ENCODE measurements at regions not wholly inside any gene's neighbourhood (a gene's known extent, or its start where the extent isn't known, plus 50 kb on each side); places are given as distances from the start of the nearest gene placed in this dataset.
A peak's percentile ranks its signal among the peaks of the same experiment; 100 is the strongest.
"Not testable (repeated sequence)": the region's sequence is repeated elsewhere in the genome, so short reads cannot be mapped to it uniquely, and the experiment has no call there.

DNA sequence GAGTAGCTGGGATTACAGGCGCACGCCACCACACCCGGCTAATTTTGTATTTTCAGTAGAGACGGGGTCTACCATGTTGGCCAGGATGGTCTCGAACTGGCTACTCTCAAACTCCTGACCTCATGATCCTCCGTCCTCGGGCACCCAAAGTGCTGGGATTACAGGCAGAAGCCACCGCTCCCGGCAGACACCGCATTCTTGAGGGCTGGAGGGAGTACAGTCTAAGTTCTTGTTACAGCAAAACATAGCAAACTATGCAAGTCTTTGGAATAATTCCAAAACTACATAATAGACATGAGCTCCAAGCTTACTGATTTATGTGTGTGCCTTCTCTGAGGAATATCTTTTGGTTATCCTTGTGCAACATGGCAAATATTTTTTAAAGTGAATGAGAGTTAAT is 299.1 kb upstream of the ZNF658 start:
- DNase-seq = peak; percentile 0

DNA sequence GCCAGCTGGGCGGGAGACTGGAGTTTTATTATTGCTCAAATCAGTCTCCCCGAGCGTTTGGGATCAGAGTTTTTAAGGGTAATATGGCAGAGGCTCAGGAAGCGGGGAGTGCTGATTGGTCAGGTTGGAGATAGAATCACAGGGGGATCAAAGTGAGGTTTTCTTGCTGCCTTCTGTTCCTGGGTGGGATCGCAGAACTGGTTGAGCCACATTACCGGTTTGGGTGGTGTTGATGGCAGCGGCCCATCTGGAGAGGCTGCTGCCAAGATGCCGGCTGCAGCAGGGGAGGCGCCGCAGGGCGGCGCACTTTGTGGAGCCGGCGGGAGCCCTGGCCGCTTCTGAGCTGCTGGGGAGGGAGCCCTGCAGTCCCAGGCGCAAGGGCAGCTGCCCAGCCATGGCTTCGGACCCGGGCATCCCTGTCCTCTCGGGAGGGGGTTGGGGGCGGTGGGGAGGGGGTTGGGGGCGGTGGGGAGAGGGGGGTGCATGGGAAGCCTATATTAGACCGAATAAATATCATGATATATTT is 268.9 kb upstream of the ZNF658 start:
- not testable (repeated sequence) for DNase-seq

DNA sequence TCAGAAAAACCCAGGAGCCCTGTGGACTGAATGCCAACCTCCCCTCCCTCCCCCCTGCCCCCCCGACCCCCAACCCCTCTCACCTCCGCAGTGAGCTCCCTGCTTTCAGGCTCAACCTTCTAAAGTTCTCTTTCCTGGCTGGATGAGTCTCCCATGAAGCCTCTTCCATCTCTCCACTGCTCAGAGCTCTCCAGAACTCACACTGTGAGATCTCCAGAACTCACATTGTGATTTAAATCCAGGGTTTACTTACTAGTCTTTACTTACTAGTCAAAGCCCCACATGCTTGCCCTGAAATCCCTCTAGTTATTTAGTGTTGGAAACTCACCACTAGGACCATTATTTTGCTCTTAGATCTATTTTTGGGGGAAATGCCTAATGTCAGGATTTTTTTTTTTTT is 252.8 kb upstream of the ZNF658 start:
- not testable (repeated sequence) for DNase-seq

DNA sequence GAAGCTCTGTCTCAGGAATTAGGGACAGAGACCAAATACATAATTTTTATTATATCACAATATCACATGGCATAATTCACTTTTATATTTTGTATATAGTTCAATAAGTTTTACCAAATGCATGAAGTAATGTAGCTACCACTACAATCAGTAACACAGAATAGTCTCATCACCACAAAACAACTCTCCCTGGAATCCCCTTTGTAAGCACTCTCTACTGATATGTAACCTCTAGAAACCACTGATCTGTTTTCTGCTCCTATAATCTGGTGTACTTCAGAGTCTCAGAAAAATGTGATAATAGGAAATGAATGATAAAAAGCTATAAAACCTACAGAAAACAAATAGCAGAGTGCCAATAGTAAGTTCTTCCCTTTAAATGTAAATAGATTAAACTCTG is 210.3 kb upstream of the ZNF658 start:
- not testable (repeated sequence) for DNase-seq

DNA sequence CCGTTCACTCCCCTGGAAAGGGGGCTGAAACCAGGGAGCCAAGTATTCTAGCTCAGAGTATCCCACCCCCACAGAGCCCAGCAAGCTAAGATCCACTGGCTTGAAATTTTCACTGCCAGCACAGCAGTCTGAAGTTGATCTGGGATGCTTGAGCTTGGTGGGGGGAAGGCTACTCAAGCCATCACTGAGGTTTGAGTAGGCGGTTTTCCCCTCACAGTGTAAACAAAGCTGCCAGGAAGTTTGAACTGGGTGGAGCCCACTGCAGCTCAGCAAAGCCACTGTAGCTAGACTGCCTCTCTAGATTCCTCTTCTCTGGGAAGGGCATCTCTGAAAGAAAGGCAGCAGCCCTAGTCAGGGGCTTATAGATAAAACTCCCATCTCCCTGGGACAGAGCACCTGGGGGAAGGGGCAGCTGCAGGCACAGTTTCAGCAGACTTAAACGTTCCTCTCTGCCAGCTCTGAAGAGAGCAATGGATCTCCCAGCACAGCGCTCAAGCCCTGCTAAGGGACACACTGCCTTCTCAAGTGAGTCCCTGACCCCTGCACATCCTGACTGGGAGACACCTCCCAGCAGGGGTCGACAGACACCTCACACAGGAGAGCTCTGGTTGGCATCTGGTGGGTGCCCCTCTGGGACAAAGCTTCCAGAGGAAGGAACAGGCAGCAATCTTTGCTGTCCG is 204.8 kb upstream of the ZNF658 start:
- DNase-seq = not testable (repeated sequence)

DNA sequence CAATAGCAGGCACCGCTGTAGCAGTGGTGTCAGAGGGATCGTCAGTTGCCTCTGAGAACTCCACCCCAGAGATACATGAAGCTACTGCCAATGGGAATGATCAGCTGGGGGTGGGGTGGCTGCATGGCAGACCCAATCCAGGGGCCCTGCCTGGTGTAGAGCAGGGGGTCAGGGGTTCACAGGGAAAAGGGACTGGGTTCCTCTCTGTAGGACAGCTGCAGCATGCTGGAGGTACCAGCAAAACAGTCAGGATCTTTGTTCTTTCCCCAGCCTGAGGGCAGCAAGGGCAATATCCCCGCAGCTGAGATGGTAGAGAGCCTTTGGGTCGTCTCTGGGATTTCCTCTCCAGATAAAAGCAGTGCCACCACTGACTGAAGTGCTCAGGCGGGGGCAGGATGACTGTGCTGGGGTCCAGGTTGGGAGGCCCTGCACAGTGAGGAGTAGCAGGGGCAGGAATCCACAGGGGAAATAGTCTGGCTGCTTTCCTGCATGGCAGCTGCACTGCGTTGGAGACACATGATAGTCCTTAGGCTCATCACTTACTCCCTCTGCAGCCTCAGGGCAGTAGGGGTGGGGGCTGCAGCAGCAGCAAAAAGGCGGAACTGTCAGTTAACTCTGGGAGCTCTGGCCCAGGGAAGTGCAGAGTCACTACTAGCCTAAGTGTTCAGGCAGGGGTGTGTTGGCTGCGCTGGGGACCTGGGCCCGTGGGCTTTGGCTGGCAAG is 203.0 kb upstream of the ZNF658 start:
- DNase-seq = not testable (repeated sequence)

DNA sequence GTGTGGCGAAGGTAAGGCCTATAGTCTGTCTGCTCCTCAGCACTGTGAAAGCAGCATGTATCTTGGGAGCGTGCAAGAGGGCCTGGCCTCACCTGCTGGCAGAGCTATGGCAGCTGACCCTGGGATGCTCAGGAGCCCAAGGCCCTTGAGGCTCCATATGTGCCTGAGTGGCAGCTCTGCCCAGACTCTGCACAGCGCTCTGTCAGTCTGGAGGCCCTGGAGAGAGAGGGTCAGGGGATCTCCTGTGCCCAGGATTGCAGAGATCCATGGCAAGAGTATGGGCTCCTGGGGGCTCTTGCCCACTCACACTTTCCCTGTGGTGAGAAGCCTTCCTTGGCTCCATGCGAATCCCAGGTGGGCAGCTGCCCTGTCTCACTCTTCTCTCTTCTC is 202.5 kb upstream of the ZNF658 start:
- not testable (repeated sequence) for DNase-seq

DNA sequence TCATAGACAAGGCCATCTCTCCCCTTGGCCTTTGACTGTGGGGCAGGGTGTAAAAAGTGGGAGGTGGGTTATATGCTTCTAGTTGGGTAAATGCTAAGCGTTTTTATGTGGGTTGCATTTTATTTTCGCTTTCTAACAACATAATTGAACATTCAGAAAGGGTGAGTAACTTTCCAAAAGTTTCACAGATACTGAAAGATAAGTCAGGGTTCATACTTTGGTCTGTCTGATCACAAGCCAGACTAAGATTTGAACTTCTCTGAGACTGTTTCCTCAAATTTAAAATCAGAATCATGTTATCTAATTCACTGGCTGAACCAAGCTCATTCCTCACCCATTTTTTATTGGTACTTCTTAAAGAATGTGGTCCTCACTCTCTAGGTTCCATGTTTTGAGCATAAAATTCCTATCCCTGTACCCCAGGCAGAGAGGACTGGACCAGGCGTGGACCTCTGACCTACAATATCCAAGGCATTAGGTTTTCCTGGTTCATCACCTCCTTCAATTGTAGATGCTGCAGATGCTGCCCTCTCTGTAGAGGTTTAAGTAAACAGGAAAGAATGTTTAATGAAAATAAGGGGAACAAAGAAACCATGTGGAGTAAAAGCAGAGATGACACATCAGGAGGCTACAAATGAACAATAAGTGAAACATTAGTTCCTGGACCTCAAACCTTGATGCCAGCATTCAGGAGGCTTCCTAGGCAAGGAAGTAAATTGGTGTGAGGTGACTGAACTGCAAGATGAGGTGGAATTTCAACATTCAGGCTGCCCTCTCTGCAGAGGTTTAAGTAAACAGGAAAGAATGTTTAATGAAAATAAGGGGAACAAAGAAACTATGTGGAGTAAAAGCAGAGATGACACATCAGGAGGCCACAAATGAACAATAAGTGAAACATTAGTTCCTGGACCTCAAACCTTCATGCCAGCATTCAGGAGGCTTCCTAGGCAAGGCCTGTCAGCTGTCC is 198.8 kb upstream of the ZNF658 start:
- DNase-seq = not testable (repeated sequence)

DNA sequence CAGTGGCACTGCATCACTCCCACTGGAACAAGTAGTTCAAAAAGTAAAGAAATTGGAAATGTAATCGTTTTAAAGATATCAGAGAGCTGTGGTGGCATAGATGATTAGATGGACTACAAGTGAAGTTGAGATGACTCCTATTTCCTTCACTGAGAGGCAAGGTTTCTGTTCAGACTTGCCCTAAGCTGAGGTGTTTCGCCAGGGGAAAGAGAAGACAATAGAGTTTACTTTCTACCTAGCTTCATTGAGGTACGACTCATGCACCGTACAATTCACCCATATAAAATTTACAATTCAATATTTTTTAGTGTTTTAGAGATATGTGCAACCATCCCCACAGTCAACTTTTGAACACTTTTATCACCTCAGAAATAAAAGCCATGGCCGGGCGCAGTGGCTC is 189.0 kb upstream of the ZNF658 start:
- DNase-seq = not testable (repeated sequence)

DNA sequence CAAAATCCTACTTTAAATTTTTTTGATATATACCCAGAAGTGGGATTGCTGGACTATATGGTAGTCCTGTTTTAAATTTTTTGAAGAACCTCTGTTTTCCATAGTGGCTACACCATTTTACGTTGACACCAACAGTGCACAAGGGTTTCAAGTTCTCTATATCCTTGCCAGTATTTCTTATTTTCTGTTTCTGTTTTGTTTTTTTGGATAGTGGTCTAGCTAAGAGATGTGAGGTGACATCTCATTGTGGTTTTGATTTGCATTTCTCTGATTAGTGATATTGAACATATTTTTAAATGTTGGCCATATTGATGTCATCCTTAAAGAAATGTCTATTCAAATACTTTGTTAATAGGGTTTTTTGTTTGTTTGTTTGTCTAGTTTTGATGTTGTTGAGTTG is 187.7 kb upstream of the ZNF658 start:
- not testable (repeated sequence) for DNase-seq

DNA sequence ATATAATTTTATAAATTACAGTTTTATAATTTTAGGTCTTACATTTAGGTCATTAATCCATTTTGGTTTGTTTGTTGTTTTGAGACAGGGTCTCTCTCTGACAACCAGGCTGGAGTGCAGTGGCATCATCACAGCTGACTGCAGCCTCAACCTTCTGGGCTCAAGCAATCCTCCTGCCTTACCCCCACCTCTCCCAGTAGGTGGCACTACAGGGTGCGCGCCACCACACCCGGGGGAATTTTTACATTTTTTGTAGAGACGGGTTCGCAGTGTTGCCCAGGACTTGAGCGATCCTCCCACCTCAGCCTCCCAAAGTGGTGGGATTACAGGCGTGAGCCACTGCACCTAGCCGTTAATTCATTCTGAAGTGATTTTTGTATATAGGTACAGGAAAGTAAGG is 187.0 kb upstream of the ZNF658 start:
- DNase-seq = not testable (repeated sequence)

DNA sequence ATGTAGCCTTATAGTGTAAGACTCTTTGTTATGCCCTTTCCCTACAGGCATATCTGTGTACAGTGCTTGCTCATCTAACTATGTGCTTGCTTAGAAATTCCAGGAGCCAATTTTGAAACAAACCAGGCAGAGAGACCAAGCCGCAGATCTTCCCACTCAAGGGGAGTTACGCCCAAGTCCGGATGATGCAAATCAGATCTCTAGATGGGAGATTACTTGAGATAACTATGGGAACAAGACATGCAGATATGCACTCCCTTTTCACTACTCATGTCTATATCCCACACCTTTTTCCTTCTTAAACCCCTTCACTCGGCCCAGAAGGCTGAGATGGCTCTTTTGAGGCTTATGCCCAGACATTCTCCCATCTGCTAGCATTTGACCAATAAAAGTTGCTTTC is 179.7 kb upstream of the ZNF658 start:
- DNase-seq = not testable (repeated sequence)

DNA sequence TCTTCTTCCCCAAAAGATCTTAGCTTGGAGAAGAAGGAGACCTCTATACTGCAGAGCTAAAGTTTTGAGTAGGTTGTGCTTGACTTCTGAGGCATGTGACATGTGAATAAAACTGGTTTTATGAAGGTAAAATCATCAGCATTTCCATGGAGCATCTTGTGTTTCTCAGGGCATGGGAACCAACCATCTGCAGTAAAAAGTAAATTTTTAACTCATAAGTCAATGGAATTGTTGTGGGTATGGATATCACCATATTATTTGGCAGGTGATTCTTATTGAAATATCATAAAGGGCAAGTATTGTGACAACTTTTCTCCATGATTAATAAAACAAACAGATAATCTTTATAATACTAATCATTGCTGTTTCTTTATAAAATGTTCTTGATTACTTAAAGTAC is 173.0 kb upstream of the ZNF658 start:
- DNase-seq = not testable (repeated sequence)

DNA sequence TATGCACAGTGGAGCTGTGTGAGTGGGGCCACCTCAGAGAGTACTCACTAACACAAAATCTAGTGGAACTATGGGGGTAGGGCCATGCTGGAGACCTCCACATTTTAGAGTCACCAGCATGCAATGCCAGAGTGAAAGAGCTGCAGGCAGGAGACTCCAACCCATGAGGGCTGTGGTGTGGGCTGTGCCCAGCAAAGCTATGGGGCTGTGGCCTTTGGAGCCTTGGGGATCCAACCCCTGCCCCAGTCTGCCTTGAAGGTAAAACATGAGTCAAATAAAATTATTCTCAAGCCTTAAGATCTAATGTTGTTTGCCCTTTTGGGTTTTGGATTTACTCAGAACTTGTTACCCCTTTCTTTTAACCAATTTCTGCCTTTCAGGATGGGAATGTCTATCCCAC is 163.8 kb upstream of the ZNF658 start:
- DNase-seq = peak; percentile 4

DNA sequence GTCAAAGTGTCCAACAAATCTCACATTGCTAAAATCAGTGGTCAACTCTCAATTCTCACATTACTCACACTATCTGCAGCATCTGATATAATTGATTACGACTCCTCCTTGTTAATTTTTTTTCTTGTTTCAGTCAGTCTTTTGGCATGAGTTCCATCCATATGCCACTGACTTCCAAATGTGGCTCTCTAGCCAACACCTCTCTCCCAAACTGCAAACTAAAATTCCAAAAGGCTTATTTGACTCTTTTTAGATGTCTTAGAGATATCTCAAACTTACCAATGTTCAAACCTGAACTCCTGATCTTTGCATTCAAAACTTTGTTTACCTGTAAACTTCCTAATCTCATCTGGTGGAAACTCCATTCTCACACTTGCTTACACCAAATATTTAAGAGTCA is 162.1 kb upstream of the ZNF658 start:
- not testable (repeated sequence) for DNase-seq

DNA sequence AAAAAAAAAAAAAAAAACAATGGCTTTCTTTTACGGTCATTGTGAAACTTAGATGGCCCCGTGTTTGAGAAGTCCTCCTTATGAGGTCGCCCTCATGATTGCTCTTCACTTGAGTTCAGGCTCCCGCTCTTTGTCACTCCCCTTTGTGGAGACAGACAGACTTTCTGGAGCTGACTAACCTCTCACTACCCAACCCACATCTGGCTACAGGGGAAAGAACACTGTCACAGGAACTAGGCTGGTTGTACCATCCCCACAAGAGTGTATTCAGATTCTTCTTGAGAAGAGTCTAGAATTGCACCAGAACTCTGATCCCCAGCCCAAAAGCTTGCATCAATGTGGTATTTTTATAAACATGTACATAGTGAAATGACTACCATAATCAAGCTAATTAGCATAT is 160.4 kb upstream of the ZNF658 start:
- DNase-seq = not testable (repeated sequence)

DNA sequence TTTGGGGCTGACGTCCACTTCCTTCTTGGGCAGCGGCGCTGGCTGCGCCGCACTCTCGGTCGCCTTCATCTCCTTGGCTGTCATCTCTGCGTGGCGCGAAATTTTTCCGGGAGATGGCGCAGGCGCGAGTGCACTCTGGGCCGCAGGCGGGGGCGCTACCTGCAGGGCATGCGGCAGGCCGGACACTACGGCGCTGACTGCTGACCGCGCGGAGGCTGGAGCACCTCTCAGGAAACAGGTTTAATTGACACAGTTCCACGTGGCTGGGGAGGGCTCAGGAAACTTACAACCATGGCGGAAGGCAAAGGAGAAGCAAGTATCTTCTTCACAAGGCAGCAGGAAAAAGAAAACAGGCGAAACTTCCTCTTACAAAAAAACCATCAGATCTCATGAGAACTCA is 154.7 kb upstream of the ZNF658 start:
- not testable (repeated sequence) for DNase-seq

DNA sequence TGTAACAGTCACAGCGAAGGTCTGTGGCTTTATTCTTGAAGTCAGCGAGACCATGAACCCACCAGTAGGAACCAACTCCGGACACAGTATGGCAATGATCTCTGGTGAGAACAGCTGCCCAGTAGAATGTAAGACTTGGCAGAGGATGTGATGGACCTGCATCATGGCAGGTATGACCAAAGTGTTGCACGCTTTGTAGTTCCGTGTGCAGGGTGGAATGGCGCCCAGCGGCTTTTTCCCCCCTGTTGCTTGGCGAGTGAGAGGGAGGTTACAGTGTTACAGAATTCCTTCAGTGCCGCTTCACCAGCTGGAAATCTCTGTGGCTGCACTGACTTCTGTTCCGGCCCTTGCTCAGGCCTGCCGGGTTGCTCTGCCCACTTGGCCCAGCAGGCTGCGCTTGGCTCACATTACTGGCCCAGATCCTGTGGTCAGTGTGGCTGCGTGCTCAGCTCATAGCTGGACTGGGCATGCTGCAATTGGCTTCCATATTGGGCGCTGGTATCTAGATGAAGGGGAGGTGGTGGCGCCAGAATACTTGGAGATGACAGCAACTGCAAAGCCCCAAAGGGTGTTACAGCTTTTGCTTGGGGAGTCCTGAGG is 148.1 kb upstream of the ZNF658 start:
- not testable (repeated sequence) for DNase-seq

DNA sequence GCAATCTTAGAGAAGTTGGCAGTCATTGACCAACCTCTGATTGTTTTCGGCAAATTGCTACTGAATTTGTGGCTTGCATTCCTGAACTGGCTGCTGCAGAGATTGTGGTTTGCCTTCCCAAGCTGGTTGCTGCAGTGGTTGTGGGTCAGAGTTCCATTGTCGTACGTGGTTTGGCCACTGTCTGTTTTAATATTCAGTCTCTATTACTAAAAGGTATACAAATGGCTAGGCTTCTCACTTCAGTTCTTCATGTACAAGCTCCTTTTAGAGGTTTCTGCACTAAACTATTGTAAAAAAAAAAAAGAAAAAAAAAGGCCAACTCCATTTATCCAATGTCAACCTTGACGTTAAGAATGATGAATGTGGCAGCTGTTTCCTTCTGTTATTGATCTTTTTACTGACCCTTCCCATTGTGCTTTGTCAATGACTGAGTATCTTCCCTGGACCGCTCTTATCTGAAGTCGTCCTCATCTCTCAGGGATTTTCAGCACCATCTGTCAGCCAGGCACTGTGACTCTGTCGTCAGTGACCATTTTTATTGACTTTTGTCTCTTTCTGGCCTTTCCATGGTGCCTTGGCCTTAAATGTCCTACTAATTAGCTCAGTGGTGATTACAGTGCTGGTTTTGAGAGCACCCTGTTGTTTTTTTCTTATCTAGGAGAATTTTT is 140.6 kb upstream of the ZNF658 start:
- not testable (repeated sequence) for DNase-seq

DNA sequence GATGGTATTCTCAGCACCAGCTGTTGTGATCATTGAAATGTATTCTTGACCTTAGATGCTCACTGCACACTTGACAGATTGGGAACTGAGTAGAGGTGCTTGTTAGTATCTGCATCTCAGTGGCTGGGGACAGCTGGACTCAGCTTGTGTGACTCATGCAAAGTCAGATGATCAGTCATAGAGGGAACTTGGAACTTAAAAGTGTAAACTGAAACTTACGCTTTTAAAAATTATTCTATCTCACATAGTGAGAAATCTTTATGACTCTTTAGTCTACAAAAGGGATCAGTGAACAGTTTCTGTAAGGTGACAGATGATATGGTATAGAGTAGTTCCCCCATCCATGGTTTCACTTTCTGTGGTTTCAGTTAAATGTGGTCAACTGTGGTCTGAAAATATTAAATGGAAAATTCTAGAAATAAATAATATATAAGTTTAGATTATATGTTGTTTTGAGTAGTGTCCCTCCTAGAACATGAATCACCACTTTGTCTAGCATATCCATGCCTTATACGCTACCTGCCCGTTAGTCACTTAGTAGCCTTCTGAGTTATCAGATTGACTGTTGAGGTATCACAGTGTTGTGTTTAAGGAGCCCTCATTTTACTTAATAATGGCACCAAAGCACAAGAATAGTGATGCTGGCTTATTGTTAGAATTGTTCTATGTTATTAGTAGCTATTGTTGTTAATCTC is 135.6 kb upstream of the ZNF658 start:
- DNase-seq = not testable (repeated sequence)

DNA sequence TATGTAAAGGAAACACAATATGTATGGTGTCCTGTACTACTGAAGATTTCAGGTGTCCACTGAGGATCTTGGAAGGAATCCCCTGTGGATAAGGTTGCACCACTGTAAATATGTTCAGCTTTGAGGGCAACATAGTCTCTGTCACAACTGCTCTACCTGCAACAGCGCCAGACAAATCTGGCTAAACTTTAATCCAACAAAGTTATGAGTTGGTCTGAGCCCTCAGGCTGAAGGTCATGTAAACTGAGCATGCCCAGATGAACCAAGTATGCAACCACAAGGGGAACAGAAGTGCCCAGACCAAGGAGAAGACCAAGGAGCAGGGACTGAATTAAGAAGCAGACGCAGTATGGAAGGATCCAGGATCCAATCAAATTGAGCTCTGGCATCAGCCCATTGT is 135.0 kb upstream of the ZNF658 start:
- not testable (repeated sequence) for DNase-seq
